Vagina (tissue), 2 donors: ENCODE measurements at regions not wholly inside any gene's neighbourhood (a gene's known extent, or its start where the extent isn't known, plus 50 kb on each side); places are given as distances from the start of the nearest gene placed in this dataset.

ENCODE experiments used
- POLR2AphosphoS5 ChIP-seq, 2 donors: sonication (generic); formaldehyde crosslinking; IDR thresholded peaks; one replicate each; pipeline ENCODE4 v1.9.0; 2017; ENCODE audit warnings: antibody characterized with exemption in 2 of 2, mild to moderate bottlenecking in 2 of 2, low read depth in 1 of 2; ENCODE audit not compliant: insufficient read depth in 1 of 2
- TF ChIP-seq, protein P1 (sequence below), 3 experiments: fragments of 450-650 bp in 2 of 3; fragments of 200-600 bp in 1 of 3; sonication (generic) in 1 of 3; IDR thresholded peaks; one replicate each; pipeline ENCODE4 v1.5.1; 2017 to 2019; ENCODE audit warnings: antibody characterized with exemption in 3 of 3, mild to moderate bottlenecking in 2 of 3, moderate library complexity in 2 of 3

DNA sequence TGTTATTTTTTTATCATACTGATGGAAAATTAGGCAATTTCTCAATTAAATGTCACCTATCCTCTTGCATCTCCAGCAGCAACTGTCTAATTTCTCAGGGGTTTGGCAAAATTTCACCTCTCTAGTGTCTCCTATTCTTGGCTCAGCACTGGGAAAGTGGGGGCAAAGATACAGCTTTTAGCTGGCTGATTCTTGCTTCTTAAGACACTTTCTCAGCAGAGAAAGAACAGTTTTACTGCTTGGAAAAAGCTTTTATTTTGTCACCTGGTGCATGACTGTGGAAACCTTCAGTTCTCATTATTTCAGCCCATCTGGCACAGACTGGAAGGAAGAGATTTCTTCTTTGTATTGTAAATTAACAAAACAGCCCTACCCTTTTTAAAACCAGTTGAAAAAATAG, 283.6 kb upstream of the SGCD start:
- TF ChIP-seq, protein P1, sequence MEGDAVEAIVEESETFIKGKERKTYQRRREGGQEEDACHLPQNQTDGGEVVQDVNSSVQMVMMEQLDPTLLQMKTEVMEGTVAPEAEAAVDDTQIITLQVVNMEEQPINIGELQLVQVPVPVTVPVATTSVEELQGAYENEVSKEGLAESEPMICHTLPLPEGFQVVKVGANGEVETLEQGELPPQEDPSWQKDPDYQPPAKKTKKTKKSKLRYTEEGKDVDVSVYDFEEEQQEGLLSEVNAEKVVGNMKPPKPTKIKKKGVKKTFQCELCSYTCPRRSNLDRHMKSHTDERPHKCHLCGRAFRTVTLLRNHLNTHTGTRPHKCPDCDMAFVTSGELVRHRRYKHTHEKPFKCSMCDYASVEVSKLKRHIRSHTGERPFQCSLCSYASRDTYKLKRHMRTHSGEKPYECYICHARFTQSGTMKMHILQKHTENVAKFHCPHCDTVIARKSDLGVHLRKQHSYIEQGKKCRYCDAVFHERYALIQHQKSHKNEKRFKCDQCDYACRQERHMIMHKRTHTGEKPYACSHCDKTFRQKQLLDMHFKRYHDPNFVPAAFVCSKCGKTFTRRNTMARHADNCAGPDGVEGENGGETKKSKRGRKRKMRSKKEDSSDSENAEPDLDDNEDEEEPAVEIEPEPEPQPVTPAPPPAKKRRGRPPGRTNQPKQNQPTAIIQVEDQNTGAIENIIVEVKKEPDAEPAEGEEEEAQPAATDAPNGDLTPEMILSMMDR (IDR thresholded peaks at IDR 0.05), result no peak
- TF ChIP-seq POLR2AphosphoS5 (IDR thresholded peaks at IDR 0.05; ENCODE audit: insufficient read depth in 1 of 2, low read depth in 1 of 2), result no peak
